K562 (cell line): ENCODE measurements at regions not wholly inside any gene's neighbourhood (a gene's known extent, or its start where the extent isn't known, plus 50 kb on each side); places are given as distances from the start of the nearest gene placed in this dataset.

Experiments used
- ATF3 ChIP-seq, 2 experiments: fragments of 450-650 bp in 1 of 2; sonication (generic) in 1 of 2; formaldehyde crosslinking in 1 of 2; IDR thresholded peaks in 1 of 2; conservative IDR thresholded peaks in 1 of 2; 2 replicates each; pipeline versions ENCODE4 v1.6.1 to v1.8.1; 2016 to 2023; ENCODE audit warnings: mild to moderate bottlenecking in 2 of 2, moderate library complexity in 2 of 2, inconsistent platforms in 1 of 2, missing genetic modification reagents in 1 of 2
- DPF2 ChIP-seq: fragments of 450-650 bp; IDR thresholded peaks from 2 replicates; pipeline ENCODE4 v1.6.1; 2016
- FOXP4 ChIP-seq: sonication (generic); formaldehyde crosslinking; IDR thresholded peaks from 2 replicates; pipeline ENCODE4 v1.8.0; 2022; ENCODE audit warnings: mild to moderate bottlenecking, missing genetic modification reagents, borderline replicate concordance
- JUN ChIP-seq, 2 experiments: sonication (generic) in 1 of 2; formaldehyde crosslinking in 1 of 2; IDR thresholded peaks; 2 replicates each; pipeline versions ENCODE4 v1.6.1 to v1.8.0; 2012 to 2022; ENCODE audit warnings: borderline replicate concordance in 2 of 2, mild to moderate bottlenecking in 2 of 2, improper control_type of control experiment in 1 of 2, low read depth in 1 of 2, low read length in 1 of 2, missing genetic modification reagents in 1 of 2
- KAT7 ChIP-seq: sonication (generic); formaldehyde crosslinking; IDR thresholded peaks from 2 replicates; pipeline ENCODE4 v1.8.0; 2022; ENCODE audit warnings: missing genetic modification reagents, mild to moderate bottlenecking, borderline replicate concordance
- L3MBTL2 ChIP-seq: fragments of 450-650 bp; IDR thresholded peaks from 2 replicates; pipeline ENCODE4 v1.6.1; 2016; ENCODE audit warnings: mild to moderate bottlenecking, moderate library complexity
- PCBP1 ChIP-seq: fragments of 200-400 bp; formaldehyde crosslinking; IDR thresholded peaks from 2 replicates; pipeline ENCODE4 v1.6.1; 2018; ENCODE audit warnings: mild to moderate bottlenecking, low read depth, low read length; ENCODE audit not compliant: poor library complexity, severe bottlenecking
- PRDM10 ChIP-seq: fragments of 450-650 bp; IDR thresholded peaks from 2 replicates; pipeline ENCODE4 v1.6.1; 2018; ENCODE audit not compliant: partially characterized antibody
- RBBP5 ChIP-seq: fragments of 200-600 bp; sonication (generic); IDR thresholded peaks from 2 replicates; pipeline ENCODE4 v1.6.1; 2012; ENCODE audit warnings: borderline replicate concordance, mild to moderate bottlenecking, low read length, control low read depth, inconsistent platforms; ENCODE audit not compliant: insufficient read depth, poor library complexity, severe bottlenecking
- SMC3 ChIP-seq: conservative IDR thresholded peaks from 2 replicates; pipeline ENCODE4 v1.6.1; 2011; ENCODE audit warnings: low read depth, low read length, improper control_type of control experiment; ENCODE audit not compliant: insufficient read depth
- SNIP1 ChIP-seq: fragments of 450-650 bp; IDR thresholded peaks from 2 replicates; pipeline ENCODE4 v1.7.1; 2017; ENCODE audit warnings: low read depth, mild to moderate bottlenecking
- YY1 ChIP-seq, 3 experiments: IDR thresholded peaks; 2 replicates each; pipeline ENCODE4 v1.6.1; 2011; ENCODE audit warnings: low read length in 2 of 3, mild to moderate bottlenecking in 2 of 3, moderate library complexity in 2 of 3, borderline replicate concordance in 1 of 3, control low read depth in 1 of 3, low read depth in 1 of 3; ENCODE audit not compliant: insufficient read depth in 3 of 3, insufficient replicate concordance in 2 of 3, control insufficient read depth in 1 of 3, insufficient read length in 1 of 3; ENCODE audit errors: extremely low read depth in 1 of 3
- ZFX ChIP-seq: sonication (generic); formaldehyde crosslinking; IDR thresholded peaks from 2 replicates; pipeline ENCODE4 v1.8.0; 2022; ENCODE audit warnings: mild to moderate bottlenecking, missing genetic modification reagents, moderate library complexity
- TF ChIP-seq, protein P1 (sequence below), 3 experiments: IDR thresholded peaks in 2 of 3; conservative IDR thresholded peaks in 1 of 3; 2 replicates each; pipeline ENCODE4 v1.5.1; 2011 to 2012; ENCODE audit warnings: low read length in 3 of 3, mild to moderate bottlenecking in 3 of 3, control low read depth in 2 of 3, improper control_type of control experiment in 1 of 3, inconsistent platforms in 1 of 3, low read depth in 1 of 3, mixed read lengths in 1 of 3, moderate library complexity in 1 of 3; ENCODE audit not compliant: insufficient read depth in 2 of 3

DNA sequence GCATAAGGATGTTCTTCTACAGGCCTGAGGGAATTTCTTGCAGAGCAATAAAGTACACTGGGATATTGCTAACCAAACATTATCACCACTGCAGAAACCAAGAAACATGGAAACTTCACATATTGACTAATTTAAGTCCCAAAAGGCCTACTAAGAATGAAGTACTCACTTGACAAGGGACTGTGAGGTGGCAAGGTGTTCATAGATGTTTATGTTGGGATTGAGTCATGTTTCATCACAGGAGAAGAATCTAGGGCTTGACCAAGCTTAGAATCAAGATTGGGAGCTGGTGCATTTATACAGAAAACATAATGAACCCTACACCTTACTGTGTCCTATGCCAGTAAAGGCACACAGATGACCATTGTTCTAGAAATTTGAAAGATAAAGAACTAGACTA lies 56.7 kb upstream of the GAS1 start:
- TF ChIP-seq PCBP1 (no peak), ZFX (CRISPR knock-in tag) (no peak), YY1 (IDR thresholded peaks at IDR 0.05; ENCODE audit: borderline replicate concordance in 1 of 3, control insufficient read depth in 1 of 3, extremely low read depth in 1 of 3, insufficient read depth in 3 of 3, insufficient read length in 1 of 3, insufficient replicate concordance in 2 of 3, low read depth in 1 of 3, low read length in 2 of 3) (no peak), SMC3 (no peak), SNIP1 (no peak), KAT7 (CRISPR knock-in tag) (no peak), L3MBTL2 (no peak), FOXP4 (no peak), RBBP5 (no peak), ATF3 (IDR thresholded peaks at IDR 0.05) (no peak), ATF3 (CRISPR knock-in tag; conservative IDR thresholded peaks at IDR 0.05) (no peak), PRDM10 (no peak), DPF2 (no peak), JUN (IDR thresholded peaks at IDR 0.05; ENCODE audit: borderline replicate concordance, low read depth, low read length) (no peak), JUN (CRISPR knock-in tag; IDR thresholded peaks at IDR 0.05; ENCODE audit: borderline replicate concordance) (no peak)
- TF ChIP-seq, protein P1, sequence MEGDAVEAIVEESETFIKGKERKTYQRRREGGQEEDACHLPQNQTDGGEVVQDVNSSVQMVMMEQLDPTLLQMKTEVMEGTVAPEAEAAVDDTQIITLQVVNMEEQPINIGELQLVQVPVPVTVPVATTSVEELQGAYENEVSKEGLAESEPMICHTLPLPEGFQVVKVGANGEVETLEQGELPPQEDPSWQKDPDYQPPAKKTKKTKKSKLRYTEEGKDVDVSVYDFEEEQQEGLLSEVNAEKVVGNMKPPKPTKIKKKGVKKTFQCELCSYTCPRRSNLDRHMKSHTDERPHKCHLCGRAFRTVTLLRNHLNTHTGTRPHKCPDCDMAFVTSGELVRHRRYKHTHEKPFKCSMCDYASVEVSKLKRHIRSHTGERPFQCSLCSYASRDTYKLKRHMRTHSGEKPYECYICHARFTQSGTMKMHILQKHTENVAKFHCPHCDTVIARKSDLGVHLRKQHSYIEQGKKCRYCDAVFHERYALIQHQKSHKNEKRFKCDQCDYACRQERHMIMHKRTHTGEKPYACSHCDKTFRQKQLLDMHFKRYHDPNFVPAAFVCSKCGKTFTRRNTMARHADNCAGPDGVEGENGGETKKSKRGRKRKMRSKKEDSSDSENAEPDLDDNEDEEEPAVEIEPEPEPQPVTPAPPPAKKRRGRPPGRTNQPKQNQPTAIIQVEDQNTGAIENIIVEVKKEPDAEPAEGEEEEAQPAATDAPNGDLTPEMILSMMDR (IDR thresholded peaks at IDR 0.05 in 2 of 3, conservative IDR thresholded peaks at IDR 0.05 in 1 of 3; ENCODE audit: insufficient read depth in 2 of 3, low read depth in 1 of 3, low read length in 3 of 3): no peak
